ENCODE measurements at regions not wholly inside any gene's neighbourhood (a gene's known extent, or its start where the extent isn't known, plus 50 kb on each side); places are given as distances from the start of the nearest gene placed in this dataset.

- TF ChIP-seq EP300 (IDR thresholded peaks at IDR 0.05) (no peak), POLR2AphosphoS5 (IDR thresholded peaks at IDR 0.05) (no peak), POLR2A (IDR thresholded peaks at IDR 0.05; ENCODE audit: low read depth) (no peak)
- TF ChIP-seq, protein P1, sequence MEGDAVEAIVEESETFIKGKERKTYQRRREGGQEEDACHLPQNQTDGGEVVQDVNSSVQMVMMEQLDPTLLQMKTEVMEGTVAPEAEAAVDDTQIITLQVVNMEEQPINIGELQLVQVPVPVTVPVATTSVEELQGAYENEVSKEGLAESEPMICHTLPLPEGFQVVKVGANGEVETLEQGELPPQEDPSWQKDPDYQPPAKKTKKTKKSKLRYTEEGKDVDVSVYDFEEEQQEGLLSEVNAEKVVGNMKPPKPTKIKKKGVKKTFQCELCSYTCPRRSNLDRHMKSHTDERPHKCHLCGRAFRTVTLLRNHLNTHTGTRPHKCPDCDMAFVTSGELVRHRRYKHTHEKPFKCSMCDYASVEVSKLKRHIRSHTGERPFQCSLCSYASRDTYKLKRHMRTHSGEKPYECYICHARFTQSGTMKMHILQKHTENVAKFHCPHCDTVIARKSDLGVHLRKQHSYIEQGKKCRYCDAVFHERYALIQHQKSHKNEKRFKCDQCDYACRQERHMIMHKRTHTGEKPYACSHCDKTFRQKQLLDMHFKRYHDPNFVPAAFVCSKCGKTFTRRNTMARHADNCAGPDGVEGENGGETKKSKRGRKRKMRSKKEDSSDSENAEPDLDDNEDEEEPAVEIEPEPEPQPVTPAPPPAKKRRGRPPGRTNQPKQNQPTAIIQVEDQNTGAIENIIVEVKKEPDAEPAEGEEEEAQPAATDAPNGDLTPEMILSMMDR (IDR thresholded peaks at IDR 0.05) = no peak
Measured at GRCh38 chr2:7847321-7847720, 834.5 kb upstream of the ID2 start.

Measured in esophagus muscularis mucosa (tissue), 4 donors.